H54 (cell line): ENCODE measurements at regions not wholly inside any gene's neighbourhood (a gene's known extent, or its start where the extent isn't known, plus 50 kb on each side); places are given as distances from the start of the nearest gene placed in this dataset.

Experiments used
- DNase-seq: peaks from one replicate; pipeline ENCODE4 v3.0.0; 2011; ENCODE audit warnings: low spot score, mixed read lengths; ENCODE audit not compliant: insufficient read length
- FAIRE-seq: peaks from 3 replicates; lab custom pipeline; 2011; peaks lifted over from hg19 to GRCh38; lab: Jason Lieb, UNC
- POLR2A ChIP-seq: IDR thresholded peaks from 2 replicates; pipeline ENCODE4 v1.6.1; 2011; ENCODE audit warnings: low read depth, mild to moderate bottlenecking, low read length

DNA sequence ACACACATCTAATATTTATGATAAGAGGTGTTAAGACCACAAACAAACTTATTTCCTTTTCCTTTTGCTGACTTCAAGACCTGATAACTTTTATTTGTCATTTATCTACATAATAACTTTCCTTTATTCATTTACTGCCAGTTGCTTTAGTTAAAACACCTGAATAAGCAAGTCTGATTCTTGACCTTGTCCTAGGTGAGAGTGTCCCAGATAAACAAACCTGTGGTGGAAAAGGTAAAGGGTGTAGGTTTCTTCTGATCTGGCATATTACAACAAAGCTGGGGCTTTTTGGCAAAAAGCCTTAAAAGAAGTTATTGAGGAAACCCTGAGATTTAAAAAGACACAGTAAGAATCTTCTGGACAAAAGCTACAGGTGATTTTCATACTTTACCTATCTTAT lies 191.5 kb downstream of the ZBBX start:
- FAIRE-seq: no peak
- DNase-seq: no peak
- no peak for TF ChIP-seq POLR2A

DNA sequence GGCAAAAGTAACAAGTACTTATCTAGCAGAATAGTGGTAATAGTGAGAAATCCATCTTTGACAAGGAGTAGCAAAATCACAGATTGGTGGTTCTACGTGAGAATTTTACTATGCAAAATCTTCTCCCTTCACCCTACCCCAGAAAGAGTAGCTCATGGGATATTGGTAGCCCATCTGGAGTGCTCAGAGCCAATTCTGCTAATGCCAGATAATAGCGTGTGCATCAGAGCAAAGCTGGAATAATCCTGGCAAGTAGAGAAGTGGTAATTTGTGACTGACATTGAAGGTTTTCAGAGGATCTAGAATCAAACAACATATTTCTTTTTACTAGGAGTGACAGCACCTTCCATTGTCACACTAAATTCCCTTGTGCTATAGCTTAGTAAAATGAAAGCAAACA lies 192.9 kb downstream of the ZBBX start:
- no peak for FAIRE-seq
- no peak for DNase-seq
- TF ChIP-seq POLR2A: no peak

DNA sequence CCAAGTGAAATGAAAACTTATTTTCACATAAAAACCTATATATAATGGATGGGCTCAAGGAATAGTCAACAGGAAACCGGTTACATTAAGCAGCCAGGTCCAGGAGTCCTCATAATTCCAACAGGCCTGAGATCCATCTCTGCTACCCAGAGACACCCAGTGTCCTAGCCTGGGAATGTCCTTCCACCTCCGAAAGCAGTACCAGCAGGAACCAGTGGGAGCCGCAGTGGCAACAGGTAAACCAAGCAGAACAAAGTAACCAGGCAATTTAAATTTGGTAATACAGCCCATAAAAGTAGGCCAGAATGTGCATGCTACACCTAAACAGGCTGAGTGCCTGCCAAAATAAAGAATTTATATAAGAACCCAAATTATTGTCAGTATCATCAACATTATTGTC lies 195.6 kb downstream of the ZBBX start:
- no peak for FAIRE-seq
- no peak for TF ChIP-seq POLR2A
- no peak for DNase-seq

DNA sequence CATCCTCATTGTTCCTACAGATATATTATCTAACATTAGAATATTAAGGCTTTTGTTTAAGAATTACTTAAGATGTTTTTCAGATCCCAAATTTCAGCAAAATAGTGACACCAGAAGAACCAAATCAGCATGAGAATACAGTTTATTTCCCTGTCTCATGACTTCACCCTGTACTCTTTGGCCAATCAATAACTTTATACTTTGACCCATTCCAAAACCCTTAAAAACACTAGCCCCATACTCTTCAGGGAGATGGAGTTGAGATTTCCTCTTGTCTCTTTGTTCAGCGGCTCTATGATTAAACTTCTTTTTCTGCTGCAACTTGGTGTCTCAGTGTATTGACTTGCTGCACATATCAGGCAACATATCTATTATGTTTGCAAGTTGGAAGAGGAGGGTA lies 207.7 kb downstream of the ZBBX start:
- no peak for TF ChIP-seq POLR2A
- DNase-seq: no peak
- no peak for FAIRE-seq

DNA sequence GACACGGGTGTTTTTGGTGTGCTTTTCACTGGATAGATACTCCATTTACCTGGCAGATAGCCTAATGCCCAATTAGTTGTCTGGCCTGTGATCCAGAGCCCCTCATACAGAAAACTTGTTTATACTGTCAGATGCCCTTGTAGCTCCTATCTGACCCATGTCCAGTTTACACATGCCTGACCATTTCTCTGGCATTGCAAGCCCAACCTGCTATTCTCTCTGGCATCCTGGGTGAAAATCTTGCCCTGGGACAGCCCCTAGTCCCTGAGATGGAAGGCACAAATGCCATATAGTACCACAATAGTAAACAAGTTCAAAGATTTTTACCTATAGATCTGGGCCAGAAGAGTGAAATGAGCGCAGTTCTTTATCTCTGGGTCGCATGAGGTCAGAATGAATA lies 212.6 kb downstream of the ZBBX start:
- FAIRE-seq (no peak), DNase-seq (no peak)
- no peak for TF ChIP-seq POLR2A

DNA sequence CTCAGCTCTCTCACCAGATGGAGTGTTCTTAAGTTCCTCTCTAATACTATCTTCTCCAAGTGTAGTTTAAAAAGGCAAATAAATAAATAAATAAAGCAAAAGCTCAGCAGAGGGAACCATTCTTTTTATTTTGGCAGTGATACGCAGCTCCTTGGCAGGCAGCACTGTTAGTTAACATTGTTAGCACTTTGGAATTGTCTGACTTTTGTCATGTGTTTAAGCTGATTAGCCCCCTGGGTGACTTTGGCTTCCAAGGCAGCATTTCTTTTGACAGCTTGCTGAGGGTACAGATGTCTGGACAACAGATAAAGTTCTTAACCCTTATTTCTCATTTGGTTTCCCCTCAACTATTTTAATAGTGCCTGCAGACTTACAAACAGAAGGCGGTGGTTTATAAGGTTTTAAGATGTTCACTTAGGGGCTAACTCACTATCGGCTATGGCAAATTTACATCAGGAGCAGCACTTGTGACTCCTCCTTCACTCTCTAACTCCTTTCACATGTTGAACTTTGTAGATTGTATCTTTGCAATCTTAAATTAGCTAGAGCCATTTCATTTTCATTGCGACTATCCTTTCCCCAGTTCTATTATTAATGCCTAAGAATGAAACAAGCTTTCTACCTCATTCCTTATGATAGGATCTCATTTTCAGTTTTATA lies 213.4 kb downstream of the ZBBX start:
- TF ChIP-seq POLR2A: no peak
- FAIRE-seq: no peak
- DNase-seq: no peak

DNA sequence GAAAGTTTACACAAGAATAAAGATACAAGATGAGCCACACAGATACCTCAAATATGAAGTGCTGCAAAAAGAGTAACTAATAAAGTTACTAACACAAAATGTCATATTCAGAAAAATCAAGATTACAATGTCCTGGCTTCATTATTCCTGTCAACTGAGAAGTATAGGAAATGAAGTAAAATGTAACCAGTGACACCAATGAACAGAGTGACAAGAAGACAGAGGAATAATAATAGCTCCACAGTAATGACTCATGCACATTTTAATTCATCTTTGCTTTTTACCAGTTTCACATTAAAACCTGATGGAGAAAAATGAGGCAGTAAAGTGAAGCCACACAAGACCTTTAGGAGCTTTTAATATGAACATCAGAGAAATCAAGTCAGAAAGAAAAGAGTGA lies 214.1 kb downstream of the ZBBX start:
- no peak for FAIRE-seq
- no peak for TF ChIP-seq POLR2A
- no peak for DNase-seq

DNA sequence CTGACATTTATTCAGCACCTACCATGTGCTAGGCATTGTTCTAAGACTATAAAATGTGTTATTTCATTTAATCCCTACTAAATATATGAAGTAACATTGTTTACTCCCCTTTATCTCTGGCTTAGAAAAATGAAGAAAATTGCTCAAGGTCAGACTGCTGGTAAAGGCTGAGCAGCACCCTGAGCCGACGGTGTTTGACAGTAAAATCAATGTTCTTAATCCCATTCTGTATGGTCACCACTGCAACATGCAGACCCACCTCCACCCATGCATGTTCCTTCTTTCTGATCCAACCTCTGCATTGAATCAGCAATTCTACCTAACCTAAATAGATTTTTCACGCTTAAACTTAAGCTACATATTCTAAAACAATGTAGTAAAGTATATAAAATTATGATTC lies 216.5 kb downstream of the ZBBX start:
- DNase-seq: no peak
- FAIRE-seq: no peak
- no peak for TF ChIP-seq POLR2A

DNA sequence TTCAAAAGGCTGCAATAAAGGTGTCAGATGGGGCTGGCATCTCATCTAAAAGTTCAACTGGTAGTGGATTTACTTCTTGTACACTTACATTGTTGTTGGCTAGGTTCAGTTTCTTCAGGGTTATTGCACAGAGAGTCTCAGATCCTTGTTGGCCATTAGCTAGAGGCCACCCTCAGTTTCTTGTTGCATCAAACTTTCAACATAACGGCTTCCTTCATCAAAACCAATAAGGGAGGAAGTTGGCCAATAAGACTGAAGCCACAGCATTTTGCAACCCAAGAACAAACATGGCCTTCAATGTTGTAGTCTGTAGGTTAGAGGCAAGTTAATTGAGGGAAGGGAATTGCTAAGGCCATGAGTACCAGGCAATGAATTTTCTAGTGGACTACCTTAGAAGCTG lies 218.0 kb downstream of the ZBBX start:
- no peak for TF ChIP-seq POLR2A
- DNase-seq: no peak
- no peak for FAIRE-seq

DNA sequence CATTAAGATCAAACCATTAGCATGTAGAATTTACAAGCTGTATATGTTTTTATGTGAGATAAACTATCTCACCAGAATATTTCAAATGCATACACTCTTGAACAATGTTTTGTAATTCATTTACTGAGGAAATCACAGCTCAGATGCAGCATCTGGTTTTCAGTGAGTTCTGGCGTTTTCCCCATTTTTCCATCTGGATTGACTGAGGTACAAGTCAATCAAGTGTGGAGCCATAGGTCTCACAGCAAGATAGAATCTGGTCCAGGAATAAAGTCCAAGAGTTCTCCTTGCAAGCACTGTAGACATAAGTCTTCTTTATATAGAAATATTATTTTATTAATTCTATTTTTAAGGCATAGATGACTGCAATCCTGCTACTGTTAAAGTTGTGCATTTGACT lies 219.3 kb downstream of the ZBBX start:
- FAIRE-seq: no peak
- no peak for TF ChIP-seq POLR2A
- DNase-seq: no peak

DNA sequence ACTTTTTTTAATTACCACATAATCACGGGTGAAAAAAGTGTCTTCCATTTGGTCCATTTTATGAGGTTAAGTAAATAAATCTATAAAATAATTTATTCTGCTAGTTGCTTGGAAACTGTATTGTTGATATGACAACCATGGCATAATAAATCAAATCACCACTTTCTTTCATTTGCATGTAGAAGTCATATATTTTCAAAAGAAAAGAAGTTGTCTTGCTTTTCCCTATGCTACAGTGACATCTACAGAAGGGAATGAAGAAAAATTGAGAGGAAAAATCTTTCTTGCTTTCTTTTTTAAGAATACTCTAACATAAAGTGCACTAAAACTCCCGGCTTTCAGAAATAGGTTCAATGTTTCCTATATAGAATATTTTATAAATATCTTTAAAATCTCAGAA lies 228.5 kb downstream of the ZBBX start:
- FAIRE-seq (no peak), DNase-seq (no peak)
- no peak for TF ChIP-seq POLR2A

DNA sequence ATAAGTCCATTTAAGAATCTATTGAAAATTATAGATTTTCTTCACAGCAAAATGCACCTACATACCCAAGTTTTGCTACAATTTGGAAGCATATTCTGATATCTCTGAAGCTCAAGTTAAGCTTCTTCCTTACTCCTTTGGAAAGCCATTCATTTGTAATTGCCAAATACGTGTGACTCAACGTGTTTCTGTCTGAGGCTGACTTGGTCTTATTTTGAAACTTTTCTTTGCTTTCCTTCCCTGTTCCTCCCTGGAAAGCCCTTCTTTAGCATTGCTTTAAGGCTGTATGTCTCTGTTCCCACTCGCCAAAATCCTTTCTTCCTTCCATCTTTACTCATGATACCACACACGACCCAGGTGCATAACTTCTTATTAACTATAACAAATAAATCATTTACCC lies 232.0 kb downstream of the ZBBX start:
- no peak for FAIRE-seq
- DNase-seq: no peak
- no peak for TF ChIP-seq POLR2A

DNA sequence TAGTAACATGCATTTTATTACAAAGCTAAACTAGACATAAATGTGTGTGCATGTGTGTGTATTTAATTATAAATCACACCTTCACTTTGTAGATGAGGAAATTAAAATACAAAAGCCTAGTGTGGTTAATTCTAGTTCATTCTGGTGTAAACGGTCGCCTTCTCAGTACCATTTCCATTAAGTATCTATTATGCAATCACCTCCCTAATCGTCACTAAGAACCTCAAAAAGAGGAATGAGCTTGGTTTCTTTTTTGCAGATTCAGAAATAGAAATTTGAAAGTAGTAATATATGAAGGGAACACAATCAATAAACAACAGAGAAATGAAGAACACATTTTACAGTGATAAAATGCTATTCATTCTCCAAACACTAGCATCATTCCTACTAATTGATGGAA lies 233.2 kb downstream of the ZBBX start:
- no peak for TF ChIP-seq POLR2A
- DNase-seq (no peak), FAIRE-seq (no peak)

DNA sequence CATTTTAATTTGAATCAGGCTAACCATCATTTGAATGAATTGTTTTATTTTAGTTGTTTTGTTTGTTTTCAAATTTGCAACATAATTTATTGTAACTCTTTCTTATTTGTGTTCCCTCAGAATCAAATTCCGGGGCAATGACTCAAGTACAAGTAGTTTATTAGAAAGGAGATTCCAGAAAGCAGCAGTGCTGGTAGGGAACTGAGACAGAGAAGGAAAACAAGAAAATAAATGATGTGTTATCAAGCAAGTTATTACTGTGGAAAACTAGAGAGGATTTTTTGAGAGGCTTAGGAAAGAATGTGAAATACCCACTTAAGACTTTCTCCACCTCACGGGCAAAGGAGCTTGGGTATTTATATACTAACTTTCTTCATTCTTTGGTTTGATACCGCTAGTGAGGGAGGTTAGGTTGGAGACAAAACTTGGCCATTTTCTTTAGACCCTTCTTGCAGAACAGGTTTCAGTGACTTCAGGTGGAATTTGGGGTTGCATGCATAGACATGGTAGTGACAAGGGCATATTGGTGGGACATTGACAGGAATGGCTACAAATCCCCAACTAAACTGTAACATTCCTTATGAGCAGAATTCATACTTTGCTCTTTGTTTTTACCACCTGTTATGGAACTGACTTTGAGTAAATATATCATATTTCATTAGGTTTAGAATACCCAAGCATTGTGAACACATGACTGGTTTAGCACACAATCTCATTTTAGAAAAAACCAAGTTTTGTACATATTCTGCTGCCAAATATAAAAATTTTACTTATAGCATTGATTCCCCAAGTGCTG lies 254.3 kb downstream of the ZBBX start:
- TF ChIP-seq POLR2A: no peak
- DNase-seq (no peak), FAIRE-seq (no peak)

DNA sequence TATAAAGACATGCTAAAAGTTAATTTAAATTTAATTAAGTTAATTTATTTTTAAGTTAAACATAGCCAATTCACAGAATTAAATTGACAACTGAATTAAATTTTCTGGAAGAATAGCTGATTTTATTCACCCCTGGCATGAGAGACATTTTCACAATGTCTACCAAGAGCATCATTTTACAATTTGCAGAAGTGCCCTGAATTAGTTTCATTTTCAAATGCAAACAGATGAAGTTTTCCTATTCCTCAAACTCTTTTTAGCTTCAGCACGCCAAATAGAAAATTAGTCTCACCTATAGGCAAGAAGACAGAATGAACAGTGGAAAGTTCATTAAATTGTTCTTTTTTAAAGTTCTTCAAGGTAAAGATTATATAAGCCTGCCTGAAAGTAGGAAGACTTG lies 259.3 kb downstream of the ZBBX start:
- no peak for TF ChIP-seq POLR2A
- DNase-seq (no peak), FAIRE-seq (no peak)
